HepG2 (cell line): ENCODE measurements at regions not wholly inside any gene's neighbourhood (a gene's known extent, or its start where the extent isn't known, plus 50 kb on each side); places are given as distances from the start of the nearest gene placed in this dataset.
"Not testable (repeated sequence)": the region's sequence is repeated elsewhere in the genome, so short reads cannot be mapped to it uniquely, and the experiment has no call there.

Experiments used
- CEBPB ChIP-seq: IDR thresholded peaks from 2 replicates; pipeline ENCODE4 v1.6.1; 2011; ENCODE audit warnings: low read depth, low read length, improper control_type of control experiment, borderline replicate concordance
- HNRNPK ChIP-seq: fragments of 200-400 bp; formaldehyde crosslinking; IDR thresholded peaks from 2 replicates; pipeline ENCODE4 v1.6.1; 2018; ENCODE audit warnings: low read length, low read depth, moderate library complexity, mild to moderate bottlenecking; ENCODE audit not compliant: poor library complexity, severe bottlenecking
- HNRNPLL ChIP-seq: fragments of 200-400 bp; formaldehyde crosslinking; IDR thresholded peaks from 2 replicates; pipeline ENCODE4 v1.6.1; 2017; ENCODE audit warnings: mild to moderate bottlenecking, low read depth, low read length; ENCODE audit not compliant: poor library complexity, severe bottlenecking
- KDM1A ChIP-seq: IDR thresholded peaks from 2 replicates; pipeline ENCODE4 v1.6.1; 2016; ENCODE audit warnings: missing compliant biosample characterization
- POLR2A ChIP-seq, 2 experiments: IDR thresholded peaks; 2 replicates each; pipeline ENCODE4 v1.6.1; 2011; ENCODE audit warnings: low read depth in 2 of 2, low read length in 2 of 2, mild to moderate bottlenecking in 1 of 2, moderate library complexity in 1 of 2; ENCODE audit not compliant: insufficient read depth in 1 of 2
- RELA ChIP-seq: sonication (generic); formaldehyde crosslinking; IDR thresholded peaks from 2 replicates; pipeline ENCODE4 v1.4.0; 2020; ENCODE audit warnings: missing genetic modification reagents
- TBP ChIP-seq: sonication (generic); formaldehyde crosslinking; IDR thresholded peaks from 2 replicates; pipeline ENCODE4 v1.5.0; 2020; ENCODE audit warnings: missing genetic modification reagents
- ZNF816 ChIP-seq: sonication (generic); formaldehyde crosslinking; IDR thresholded peaks from 2 replicates; pipeline ENCODE4 v1.8.0; 2022; ENCODE audit warnings: missing genetic modification reagents, mild to moderate bottlenecking, borderline replicate concordance
- TF ChIP-seq, protein P1 (sequence below): sonication (generic); formaldehyde crosslinking; IDR thresholded peaks from 2 replicates; pipeline ENCODE4 v1.5.0; 2020; ENCODE audit warnings: mild to moderate bottlenecking, missing genetic modification reagents, moderate library complexity
- TF ChIP-seq, protein P2 (sequence below): sonication (generic); formaldehyde crosslinking; IDR thresholded peaks from 2 replicates; pipeline ENCODE4 v1.4.0; 2020; ENCODE audit warnings: mild to moderate bottlenecking, missing genetic modification reagents

DNA sequence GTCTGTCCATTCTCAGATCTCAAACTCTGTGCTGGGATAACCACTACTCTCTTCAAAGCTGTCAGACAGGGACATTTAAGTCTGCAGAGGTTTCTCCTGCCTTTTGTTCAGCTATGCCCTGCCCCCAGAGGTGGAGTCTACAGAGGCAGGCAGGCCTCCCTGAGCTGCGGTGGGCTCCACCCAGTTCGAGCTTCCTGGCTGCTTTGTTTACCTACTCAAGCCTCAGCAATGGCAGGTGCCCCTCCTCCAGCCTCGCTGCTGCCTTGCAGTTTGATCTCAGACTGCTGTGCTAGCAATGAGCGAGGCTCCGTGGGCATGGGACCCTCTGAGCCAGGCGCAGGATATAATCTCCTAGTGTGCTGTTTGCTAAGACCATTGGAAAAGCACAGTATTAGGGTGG lies 53.1 kb upstream of the HUNK start:
- TF ChIP-seq ZNF816 (CRISPR knock-in tag); RELA; POLR2A (IDR thresholded peaks at IDR 0.05; ENCODE audit: insufficient read depth in 1 of 2, low read depth in 2 of 2, low read length in 2 of 2); HNRNPK; HNRNPLL; KDM1A (CRISPR knock-in tag); TBP; CEBPB: not testable (repeated sequence)
- TF ChIP-seq, protein P1, sequence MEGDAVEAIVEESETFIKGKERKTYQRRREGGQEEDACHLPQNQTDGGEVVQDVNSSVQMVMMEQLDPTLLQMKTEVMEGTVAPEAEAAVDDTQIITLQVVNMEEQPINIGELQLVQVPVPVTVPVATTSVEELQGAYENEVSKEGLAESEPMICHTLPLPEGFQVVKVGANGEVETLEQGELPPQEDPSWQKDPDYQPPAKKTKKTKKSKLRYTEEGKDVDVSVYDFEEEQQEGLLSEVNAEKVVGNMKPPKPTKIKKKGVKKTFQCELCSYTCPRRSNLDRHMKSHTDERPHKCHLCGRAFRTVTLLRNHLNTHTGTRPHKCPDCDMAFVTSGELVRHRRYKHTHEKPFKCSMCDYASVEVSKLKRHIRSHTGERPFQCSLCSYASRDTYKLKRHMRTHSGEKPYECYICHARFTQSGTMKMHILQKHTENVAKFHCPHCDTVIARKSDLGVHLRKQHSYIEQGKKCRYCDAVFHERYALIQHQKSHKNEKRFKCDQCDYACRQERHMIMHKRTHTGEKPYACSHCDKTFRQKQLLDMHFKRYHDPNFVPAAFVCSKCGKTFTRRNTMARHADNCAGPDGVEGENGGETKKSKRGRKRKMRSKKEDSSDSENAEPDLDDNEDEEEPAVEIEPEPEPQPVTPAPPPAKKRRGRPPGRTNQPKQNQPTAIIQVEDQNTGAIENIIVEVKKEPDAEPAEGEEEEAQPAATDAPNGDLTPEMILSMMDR (CRISPR knock-in tag), result not testable (repeated sequence)
- TF ChIP-seq, protein P2, sequence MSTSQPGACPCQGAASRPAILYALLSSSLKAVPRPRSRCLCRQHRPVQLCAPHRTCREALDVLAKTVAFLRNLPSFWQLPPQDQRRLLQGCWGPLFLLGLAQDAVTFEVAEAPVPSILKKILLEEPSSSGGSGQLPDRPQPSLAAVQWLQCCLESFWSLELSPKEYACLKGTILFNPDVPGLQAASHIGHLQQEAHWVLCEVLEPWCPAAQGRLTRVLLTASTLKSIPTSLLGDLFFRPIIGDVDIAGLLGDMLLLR (CRISPR knock-in tag), result not testable (repeated sequence)
